ENCODE measurements at regions not wholly inside any gene's neighbourhood (a gene's known extent, or its start where the extent isn't known, plus 50 kb on each side); places are given as distances from the start of the nearest gene placed in this dataset.
"Not testable (repeated sequence)": the region's sequence is repeated elsewhere in the genome, so short reads cannot be mapped to it uniquely, and the experiment has no call there.

- DNase-seq = no peak
Observed at GRCh38 chr2:129367107-129367506, 612.4 kb upstream of the RAB6C start.

DNA sequence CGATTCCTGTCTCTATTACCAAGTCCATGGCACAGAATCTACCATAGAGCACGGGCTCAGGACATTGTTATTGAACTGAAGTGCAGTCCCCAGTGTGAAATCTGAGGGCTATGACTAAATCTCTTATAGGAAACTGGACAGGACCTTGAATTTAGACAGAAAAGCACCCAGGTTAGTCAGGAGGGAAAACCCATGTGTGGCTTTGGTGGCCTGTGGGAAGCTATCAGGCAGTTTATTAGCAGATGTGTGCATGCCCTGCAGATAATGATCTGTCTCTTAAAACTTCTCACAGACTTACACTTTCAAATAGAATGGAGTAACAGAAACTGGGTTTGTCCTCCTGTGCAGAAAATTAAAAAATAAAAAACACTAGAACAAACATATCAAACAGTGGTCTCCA lies 610.0 kb upstream of the RAB6C start:
- no peak for DNase-seq

DNA sequence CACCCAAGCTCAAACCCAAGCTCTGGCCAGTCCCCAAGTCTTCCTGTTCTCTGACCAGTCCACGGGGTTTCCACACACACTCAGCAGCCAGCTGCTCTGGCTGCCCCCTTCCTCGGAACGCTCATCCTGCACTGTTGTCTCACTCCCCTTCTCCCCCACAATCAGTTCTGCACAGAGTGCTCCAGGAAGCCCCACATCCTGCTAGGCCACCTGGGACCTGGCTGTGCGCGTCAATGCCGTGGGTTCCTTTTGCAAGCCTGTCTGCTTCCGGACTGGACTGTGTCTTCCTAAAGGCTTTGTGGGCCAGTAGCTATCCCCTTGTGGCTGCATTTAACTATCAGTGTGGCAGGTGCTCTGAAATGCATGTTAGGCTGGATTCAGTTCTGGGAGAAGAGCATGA lies 605.0 kb upstream of the RAB6C start:
- DNase-seq = no peak

GRCh38 chr2:129375632-129376425 lies 603.6 kb upstream of the RAB6C start:
- no peak for DNase-seq

GRCh38 chr2:129376426-129377077 lies 602.9 kb upstream of the RAB6C start:
- DNase-seq = no peak

GRCh38 chr2:129377078-129377469 lies 602.4 kb upstream of the RAB6C start:
- no peak for DNase-seq

GRCh38 chr2:129378186-129378585 lies 601.3 kb upstream of the RAB6C start:
- DNase-seq = no peak

GRCh38 chr2:129379411-129379810 lies 600.1 kb upstream of the RAB6C start:
- no peak for DNase-seq

DNA sequence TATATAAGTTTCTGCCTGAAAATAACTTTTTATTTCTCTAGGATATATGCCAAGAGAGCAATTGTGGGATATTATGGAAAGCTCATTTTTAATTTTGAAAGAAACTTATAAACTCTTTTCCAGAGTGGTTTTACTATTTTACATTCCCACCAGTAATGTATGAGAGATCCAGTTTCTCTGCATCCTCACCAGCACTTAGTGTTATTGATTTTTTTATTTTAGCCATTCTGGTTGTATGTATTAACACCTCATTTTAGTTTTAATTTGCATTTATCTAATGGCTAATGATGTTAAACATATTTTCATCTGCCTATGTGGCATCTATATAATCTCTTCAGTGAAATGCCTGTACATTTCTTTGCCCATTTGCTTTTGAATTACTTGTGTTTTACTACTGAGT lies 597.7 kb upstream of the RAB6C start:
- DNase-seq = no peak

DNA sequence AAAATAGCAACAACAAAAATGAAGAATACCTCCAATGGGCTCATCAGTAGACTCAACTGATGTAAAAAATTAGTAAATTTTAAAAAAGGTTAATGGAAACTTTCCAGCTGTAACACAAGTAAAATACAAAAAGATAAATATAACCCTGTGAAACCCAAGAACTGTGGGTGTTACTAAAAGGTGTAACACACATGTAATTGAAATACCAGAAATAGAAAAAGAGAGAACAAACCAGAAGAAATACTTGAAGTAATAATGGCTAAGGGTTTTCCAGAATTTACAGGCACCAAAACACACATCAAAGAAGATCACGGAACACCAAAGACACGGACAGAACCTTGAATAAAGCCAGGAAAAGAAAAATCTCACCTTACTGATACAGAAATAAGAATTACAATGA lies 590.6 kb upstream of the RAB6C start:
- DNase-seq = no peak

DNA sequence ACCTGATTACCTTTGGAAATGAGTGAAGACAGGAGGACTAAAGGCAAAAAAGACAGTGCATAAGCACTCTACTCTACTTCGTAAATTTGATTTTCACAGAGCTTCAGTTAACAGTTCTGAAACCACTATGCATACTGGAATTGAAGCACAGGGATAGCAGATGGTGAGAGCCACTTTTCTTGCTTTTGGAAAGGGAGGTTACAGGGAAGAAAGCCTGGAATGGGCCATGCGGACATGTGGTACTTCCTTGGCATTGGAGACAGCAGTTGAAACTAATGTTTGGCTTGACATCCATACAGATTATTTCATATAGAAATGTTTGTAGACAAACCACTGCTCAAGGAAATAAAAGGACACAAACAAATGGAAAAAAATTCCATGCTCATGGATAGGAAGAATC lies 585.6 kb upstream of the RAB6C start:
- DNase-seq = no peak

DNA sequence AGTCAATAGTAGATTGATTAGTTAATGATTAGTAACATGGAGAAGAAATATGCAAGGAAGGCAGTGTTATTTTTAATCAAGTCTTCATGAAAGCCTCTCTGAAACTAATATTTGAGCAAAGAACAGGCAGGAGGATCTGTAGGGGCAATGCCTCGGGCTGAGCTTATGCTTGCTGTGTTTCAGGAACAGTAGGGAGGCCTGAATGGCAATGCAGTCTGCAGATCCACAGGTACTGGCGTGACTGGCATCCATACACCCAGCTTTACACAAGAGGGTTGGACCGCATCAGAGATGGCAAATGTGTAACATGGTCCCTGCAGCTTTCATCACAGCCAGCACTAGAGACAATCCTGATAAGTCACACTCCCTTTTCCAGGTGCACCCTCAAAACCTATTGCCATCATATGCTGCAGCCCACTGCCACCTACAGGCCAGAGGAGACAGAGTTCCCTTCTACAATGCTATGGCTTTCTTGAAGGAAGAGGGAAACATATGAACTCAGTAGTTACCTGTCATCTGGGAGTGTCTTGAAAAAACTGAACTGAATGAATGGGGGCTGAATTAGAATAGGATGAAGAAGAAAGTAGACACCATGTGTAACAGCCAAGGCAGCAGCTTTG lies 582.4 kb upstream of the RAB6C start:
- DNase-seq = no peak

GRCh38 chr2:129400826-129401225 lies 578.6 kb upstream of the RAB6C start:
- no peak for DNase-seq

DNA sequence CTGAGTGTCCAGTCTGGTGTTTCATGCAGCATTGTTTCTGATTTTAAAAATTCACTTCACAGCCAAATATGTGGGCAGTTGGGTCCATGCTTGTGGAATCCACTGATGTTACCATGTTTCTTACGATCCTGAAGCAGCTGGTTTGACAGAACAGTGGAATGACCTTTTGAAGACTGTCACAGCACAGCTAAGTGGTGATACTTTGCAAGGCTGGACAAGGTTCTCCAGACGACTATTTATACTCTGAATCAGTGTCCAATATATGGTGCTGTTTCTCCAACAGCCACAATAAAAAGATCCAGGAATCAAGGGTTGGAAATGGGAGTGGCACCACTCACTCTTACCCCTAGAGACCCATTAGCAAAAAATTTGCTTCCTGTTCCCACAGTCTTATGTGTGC lies 577.4 kb upstream of the RAB6C start:
- DNase-seq = no peak

DNA sequence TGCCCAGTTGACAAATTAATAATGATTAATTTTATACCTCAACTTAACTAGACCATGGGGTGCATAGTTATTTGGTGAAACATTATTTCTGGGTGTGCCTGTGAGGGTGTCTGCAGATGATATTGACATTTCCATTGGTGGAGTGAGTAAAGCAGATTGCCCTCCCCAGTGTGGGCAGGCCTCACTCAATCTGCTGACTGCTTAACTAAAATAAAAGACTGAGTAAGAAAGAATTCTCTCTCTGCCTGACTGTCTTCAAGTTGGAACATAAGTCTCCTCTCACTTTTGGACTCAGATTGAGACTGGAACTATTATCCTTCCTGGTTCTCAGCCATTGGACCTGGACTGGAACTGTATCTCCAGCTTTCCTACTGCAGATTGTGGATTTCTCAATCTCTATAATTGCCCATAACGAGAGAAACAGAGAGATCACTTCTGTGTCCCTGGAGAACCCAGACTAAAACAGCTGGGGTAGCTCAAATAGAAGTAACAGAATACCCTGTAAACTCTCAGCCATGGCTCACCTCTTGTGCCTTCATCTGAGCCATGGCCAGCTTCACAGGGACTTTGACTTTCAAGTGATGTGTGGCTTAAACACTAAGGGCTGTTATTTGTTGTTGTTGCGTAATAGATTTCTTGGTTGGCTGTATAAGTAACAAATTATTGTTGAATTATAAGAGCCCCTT lies 575.3 kb upstream of the RAB6C start:
- no peak for DNase-seq

- no peak for DNase-seq
Observed at GRCh38 chr2:129408570-129408969, 570.9 kb upstream of the RAB6C start.

DNA sequence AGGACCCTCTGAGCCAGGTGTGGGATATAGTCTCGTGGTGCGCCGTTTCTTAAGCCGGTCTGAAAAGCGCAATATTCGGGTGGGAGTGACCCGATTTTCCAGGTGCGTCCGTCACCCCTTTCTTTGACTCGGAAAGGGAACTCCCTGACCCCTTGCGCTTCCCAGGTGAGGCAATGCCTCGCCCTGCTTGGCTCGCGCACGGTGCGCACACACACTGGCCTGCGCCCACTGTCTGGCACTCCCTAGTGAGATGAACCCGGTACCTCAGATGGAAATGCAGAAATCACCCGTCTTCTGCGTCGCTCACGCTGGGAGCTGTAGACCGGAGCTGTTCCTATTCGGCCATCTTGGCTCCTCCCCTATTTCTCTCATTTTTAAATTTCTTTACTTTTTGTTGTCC lies 562.4 kb upstream of the RAB6C start:
- not testable (repeated sequence) for DNase-seq

DNA sequence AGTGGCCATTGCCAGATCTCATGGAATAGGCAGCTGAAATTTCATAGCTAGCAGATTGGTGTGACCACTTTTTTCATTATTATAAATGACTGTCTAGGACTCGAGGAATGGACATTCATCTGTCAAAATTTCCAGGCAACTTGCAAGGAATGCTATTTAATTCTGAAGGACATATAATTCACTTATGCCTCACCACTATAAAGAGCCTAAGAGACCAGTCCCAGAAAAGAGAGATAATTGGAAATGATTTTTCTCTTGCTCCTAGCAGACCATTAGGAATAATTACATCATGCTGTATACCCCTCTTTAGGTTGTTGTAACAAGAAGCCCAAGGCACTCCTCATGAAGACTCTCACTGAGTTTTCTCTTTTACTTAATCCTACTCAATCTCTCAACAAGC lies 557.4 kb upstream of the RAB6C start:
- DNase-seq = no peak

DNA sequence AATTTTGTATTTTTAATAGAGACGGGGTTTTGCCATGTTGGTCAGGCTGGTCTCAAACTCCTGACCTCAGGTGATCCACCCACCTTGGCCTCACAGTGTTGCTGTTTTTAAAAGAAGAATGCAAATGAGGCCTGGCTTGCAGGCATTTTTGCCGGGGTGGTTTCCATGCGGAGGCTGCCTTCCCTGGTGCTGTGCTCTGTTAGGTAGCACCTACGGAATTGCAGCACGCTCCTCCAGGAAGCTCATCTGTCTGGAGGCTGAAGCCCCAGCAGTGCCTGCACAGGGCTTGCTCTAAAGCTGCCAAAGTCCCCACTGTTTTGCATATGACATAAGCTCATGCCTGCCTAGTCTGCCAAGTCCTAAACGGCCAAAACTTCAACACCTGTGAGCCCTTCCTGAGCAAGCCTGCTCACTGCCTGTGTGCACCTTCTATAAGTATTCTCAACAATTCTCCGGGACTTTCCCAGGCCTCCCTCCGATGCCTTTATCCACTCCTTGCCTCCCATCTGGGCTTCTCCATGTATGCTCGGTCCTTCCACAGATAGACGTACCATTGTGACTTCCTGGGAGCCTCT lies 551.3 kb upstream of the RAB6C start:
- no peak for DNase-seq

DNA sequence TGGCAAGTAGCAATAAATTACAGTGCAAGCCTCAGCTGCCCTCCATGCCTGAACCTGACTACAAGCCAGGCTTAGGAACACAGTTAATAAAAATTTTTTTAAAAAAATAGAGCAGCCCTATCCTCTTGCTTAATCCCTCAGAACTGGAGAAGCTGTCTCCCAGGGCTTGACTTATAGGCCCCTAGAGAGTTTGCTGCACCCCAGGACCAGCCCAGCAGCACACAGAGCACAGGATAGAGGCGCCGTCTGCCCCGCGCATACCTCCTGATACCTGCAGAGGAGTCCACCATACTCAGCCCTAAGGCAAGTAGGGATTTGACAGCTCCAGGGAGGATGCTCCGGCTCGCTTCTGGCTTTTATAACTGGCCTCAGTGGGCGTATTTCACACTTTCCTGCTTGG lies 548.6 kb upstream of the RAB6C start:
- DNase-seq = no peak

- DNase-seq = no peak
Observed at GRCh38 chr2:129431881-129432280, 547.6 kb upstream of the RAB6C start.

DNA sequence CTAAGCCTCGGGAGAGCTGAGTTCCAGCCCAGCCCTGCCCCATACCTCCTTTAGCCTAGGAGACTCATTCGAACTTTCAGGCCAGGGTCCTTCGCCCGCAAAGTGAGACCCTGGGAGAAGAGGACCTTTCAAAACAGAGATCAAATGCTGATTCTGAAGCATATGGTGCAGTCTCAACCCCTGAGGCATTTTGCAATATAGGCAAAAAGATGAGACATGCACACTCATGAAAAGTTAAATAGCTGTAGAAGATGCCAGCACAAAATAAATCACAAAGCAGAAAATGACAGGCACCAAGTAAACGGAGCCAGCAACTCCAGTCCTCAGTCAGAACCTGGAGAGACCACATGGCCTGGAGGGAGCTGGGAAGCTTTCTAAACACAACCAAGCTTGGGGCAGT lies 542.7 kb upstream of the RAB6C start:
- DNase-seq = no peak

DNA sequence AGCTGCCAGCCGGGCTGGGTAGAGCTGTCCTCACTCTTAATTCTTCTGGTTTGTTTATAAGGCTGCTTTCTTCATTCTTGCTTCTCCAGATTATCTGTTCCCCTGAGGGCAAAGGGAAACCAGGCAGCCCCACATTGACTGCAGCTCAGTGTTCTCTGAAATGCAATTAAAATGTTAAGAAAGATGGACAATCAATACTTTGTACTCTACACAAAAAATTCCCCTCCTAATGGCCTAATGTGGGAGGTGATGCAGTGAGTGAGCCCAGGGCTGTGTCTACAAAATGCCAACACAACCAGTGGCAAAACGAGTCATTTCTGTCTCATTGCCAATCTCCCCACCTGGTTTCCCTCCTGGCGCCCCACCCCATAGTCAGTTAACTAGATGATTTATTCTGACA lies 541.7 kb upstream of the RAB6C start:
- no peak for DNase-seq
